ENCODE measurements at regions not wholly inside any gene's neighbourhood (a gene's known extent, or its start where the extent isn't known, plus 50 kb on each side); places are given as distances from the start of the nearest gene placed in this dataset.

DNA sequence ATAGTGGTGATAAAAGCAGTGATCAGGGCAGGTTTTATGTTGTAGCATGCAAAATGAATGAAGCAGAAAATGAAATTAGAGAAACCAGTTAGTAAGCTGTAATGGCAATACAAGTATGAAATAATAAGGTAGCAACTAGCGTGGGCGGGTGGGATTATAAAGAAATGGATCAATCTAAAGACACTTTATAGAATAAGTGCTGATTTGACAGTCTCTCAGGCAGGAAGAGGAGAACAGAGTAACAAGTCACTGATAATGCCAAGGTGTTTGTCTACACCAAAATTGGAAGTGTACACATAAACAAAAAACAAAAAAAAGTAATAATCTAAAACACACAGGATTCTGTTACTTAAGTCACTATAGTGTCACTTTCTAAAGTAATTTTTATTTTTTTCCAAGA is 51.0 kb upstream of the PCBP1 start:
- no peak for DNase-seq

DNA sequence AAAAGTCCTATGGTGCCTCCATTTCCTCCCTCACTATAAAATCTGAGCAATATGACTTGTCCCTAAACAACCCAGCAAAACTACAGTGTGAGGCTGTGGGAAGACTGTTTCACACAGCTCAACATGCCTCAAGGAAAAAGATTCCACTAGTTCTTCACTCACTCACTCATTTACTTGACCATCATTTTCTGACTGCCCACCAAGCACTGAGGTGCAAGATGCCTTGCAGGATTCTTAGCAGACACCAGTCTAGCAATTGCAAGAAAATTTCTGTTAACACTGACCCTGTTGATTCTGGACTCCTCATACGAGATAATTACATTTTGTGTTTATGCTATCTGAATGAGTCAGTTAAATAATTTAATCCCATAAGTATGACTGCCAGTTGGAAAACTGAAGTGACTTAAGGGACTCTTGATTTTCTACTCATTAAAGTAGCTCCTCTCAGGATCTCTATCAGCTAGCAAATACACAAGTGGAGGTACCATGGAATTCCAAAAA is 51.9 kb upstream of the PCBP1 start:
- no peak for DNase-seq

DNA sequence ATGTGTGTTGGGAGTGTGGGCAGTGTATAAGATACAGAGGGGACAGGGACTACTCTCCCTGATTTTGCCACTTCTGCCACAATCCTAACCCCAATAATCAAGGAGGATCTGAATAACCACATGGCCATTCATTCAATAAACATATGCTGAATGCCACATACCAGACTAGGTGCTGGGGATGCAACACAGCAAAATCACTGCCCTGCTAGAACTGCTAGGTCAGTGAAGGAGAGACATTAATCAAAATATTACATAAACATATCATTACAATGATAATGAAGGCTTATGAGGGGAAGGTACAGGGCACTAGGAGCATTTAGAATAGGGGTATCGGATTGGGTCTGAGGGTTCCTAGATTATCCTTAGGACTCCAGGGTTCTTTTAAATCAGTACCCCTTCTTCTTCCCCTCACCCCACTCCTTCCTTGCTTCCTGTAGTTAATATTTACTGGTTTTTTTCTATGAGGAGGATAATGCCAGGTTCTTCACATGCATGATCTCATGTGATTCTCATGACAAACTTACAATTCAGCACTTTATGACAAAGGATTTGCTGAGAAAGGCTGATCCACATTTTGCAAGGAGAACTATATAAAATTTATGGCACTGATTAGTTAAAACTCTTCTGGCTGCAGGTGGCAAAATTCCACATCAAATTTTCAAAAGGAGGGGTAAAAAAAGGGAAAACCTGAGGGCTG is 56.4 kb upstream of the PCBP1 start:
- no peak for DNase-seq

DNA sequence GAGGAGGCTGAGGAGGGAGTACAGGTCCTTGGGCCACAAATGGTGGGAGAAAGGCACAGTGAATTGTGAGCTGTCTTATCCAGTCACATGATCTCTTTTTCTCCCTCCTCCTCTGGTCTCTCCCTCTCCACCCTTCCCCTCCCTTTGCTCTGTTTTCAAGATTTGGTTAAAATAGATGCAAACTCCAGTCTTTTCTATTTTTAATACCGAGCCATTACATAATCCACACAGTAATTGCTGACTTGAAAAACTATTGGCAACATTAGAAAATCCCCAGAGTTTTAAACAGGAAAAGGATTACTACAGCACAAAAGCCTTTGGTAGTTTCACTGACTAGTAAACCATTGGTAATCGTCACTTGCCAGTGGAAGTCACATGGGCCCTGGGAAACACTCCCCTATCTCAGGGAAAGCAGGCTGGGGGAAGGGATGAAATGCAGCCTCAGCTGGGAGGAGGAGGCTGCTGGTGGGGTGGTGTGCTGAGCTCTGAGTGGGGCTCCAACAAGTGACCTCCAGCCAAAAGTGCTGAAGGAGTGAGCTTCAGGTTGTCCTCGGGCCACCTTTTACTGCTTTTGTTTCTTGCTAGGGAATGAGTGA is 57.4 kb upstream of the PCBP1 start:
- peak; percentile 68 for DNase-seq

DNA sequence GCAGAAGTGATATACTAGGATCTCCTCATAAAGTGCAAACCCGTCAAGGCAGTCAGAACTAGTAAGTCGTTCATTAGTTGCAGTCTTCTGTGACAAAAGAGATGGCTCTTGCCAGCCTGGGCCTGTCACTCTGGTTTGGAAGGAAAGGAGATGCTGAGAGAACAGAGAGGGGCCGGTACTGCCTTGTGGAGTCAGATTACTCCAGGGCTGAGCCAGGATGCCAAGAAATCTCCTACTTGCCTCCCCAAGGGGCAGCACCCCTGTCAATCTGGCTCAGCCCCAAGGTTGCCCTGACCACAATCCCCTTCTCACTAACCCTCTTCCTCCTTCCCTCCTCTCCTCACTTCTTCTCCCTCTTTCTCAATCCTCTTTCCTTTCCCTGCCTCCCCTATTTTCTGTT is 62.9 kb upstream of the ASPRV1 start:
- peak; percentile 30 for DNase-seq

DNA sequence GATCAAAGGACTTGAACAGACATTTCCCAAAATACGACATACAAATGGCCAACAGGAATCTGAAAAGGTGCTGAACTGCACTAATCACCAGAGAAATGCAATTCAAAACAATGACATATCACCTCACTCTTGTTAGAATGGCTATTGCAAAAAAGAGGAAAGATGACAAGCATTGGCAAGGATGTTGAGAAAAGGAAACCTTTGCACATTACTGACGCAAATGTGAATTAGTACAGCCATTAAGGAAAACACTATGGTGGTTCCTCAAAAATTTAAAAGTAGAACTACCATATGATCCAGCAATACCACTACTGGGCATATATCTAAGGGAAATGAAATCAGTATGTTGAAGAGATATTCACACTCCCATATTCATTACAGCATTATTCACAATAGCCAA is 57.7 kb upstream of the ASPRV1 start:
- no peak for DNase-seq

DNA sequence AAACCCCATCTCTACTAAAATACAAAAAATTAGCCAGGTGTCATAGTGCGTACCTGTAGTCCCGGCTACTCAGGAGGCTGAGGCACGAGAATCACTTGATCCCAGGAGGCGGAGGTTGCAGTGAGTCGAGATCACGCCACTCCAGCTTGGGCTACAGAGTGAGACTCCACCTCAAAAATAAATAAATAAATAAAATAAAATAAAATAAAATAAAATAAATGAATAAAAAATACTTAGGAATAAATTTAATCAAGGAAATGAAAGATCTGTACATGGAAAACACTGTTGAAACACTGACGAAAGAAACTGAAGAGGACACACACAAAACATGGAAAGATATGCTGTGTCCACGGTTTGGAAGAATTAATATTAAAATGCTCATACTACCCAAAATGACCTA is 56.5 kb upstream of the ASPRV1 start:
- no peak for DNase-seq

DNA sequence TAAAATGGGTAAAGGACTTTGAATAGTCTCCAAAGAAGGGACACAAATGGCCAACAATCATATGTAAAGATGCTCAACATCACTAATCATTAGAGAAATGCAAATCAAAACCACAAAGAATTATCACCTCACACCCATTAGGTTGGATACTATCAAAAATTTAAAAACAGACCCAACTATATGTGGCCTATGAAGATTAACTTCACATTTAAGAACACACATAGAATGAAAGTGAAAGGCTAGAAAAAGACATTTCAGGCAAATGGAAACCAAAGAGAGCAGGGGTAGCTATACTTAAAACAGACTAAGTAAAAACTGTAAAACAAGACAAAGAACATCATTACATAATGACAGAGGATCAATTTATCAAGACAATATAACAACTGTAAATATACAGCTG is 53.5 kb upstream of the ASPRV1 start:
- no peak for DNase-seq

DNA sequence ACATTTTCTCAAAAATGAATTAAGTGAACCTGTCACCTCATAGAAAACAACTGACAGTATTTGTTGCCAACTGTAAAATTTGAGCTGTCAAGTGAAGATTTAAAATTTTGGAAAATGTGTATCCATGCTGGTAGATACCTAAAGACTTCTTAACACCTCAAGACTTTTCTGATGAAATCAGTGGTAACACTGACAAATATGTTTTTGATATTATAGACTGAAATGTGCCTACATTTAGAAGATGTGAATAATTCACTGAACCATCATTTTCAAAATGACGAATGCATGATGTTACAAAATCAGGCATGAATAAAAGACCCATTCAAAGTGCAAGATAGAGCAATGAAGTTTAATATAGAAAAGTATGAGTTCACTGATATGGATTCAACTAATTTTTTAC is 51.5 kb upstream of the ASPRV1 start:
- DNase-seq, result no peak

DNA sequence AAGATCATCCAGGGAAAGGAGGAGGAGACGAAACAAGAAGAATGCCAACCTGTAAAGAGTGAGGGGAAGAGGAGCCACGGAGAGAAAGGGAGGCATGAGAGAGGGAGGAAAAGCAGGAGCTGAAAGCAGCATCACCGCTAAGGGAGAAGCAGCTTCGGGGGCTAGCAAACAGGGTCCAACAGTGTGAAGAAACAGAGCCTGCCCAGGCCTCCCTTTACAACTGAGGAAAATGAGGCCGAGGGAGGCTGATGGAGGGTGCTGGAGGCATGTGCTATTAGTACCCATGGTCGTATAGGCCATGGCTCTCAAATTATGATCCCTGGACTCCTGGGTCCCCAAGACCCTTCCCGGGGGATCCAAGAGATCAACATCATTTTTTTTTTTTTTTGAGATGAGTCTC is 50.4 kb upstream of the ASPRV1 start:
- no peak for DNase-seq

DNA sequence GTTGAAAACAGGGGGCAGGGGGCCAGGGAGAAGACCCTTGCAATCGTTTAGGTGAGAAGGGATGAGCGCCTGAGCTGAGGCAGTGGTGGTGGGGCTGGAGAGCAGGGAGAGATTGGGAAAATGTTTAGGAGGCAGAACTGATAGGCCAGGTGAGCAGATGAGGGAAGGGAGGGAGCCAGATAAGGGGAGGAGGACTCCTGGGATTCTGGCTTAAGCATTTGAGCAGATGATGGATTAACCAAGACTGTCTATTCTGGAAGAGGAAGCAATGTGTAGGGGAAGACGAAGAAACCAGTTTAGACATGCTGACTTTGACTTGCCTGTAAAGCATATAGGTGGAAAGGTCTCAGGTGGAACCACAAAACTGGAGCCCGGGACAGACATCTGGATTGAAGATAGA is 49.9 kb upstream of the ASPRV1 start:
- no peak for DNase-seq
